GM10248 (cell line): ENCODE measurements at regions not wholly inside any gene's neighbourhood (a gene's known extent, or its start where the extent isn't known, plus 50 kb on each side); places are given as distances from the start of the nearest gene placed in this dataset.

ENCODE experiments used
- CTCF ChIA-PET: fragments of 300-600 bp; sonication (Branson Sonifier 250); formaldehyde crosslinking; extraction: SDS; loops from one replicate; lab custom pipeline; 2021; ENCODE audit warnings: antibody characterized with exemption; lab: Yijun Ruan, JAX
- POLR2A ChIA-PET: fragments of 350-650 bp; sonication (Branson Sonifier 250); formaldehyde crosslinking; extraction: SDS; loops from one replicate; lab custom pipeline; 2020; ENCODE audit warnings: antibody characterized with exemption; lab: Yijun Ruan, JAX
- DNase-seq: peaks from one replicate; pipeline ENCODE4 v3.0.0; 2012; ENCODE audit errors: extremely low spot score
- TF ChIP-seq, protein P1 (sequence below): IDR thresholded peaks from 2 replicates; pipeline ENCODE4 v1.5.1; 2012; ENCODE audit warnings: mild to moderate bottlenecking, low read depth; ENCODE audit errors: extremely low read depth, missing control alignments, control extremely low read depth

DNA sequence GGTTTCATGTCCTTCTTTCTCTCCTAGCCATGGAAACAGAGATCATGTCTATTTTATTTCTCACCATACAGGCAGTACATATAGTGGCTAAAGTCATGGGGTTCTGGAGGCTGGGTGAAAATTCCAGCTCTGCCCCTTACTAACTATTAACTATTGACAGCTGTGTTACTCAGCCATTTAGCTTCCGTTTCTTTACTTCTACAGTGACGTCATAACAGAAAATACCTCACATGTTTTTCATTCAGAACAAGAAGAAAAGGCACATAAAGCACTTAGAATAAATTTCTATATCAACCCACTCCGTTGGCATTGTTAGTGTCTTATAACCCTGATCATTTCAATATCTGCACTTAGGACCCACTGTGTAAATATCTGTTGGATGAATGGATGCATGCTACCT is 1506.9 kb upstream of the TMEM132C start:
- ChIA-PET CTCF (interaction anchor here (1.2 kb wide), 1 partner anchor 12 kb away, joined by 8 read pairs; no protein-coding TSS in a partner anchor), POLR2A (no interaction called here)
- DNase-seq, result no peak
- TF ChIP-seq, protein P1, sequence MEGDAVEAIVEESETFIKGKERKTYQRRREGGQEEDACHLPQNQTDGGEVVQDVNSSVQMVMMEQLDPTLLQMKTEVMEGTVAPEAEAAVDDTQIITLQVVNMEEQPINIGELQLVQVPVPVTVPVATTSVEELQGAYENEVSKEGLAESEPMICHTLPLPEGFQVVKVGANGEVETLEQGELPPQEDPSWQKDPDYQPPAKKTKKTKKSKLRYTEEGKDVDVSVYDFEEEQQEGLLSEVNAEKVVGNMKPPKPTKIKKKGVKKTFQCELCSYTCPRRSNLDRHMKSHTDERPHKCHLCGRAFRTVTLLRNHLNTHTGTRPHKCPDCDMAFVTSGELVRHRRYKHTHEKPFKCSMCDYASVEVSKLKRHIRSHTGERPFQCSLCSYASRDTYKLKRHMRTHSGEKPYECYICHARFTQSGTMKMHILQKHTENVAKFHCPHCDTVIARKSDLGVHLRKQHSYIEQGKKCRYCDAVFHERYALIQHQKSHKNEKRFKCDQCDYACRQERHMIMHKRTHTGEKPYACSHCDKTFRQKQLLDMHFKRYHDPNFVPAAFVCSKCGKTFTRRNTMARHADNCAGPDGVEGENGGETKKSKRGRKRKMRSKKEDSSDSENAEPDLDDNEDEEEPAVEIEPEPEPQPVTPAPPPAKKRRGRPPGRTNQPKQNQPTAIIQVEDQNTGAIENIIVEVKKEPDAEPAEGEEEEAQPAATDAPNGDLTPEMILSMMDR, result no peak

DNA sequence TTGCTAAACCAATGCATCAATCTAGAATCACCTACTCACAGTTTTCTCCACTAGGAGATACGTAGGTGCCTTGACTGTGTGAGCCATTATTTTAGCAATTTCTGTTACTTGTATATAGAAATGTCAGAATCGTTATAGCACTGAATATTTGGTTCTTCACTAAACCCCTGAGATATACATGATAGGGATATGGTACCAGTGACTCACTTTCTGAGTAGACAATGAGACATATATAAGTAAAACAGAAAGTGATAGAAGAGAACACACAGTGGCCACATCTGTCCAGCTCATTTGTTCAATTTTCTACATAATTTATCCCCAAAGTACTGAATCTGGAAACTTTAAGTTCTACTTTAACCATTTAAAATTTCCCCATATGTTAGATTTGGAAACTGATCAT is 1505.5 kb upstream of the TMEM132C start:
- CTCF ChIA-PET, result interaction anchor here (1.0 kb wide), 1 partner anchor 14 kb away, joined by 3 read pairs; no protein-coding TSS in a partner anchor
- TF ChIP-seq, protein P1, result no peak
- DNase-seq, result no peak
- POLR2A ChIA-PET, result no interaction called here

DNA sequence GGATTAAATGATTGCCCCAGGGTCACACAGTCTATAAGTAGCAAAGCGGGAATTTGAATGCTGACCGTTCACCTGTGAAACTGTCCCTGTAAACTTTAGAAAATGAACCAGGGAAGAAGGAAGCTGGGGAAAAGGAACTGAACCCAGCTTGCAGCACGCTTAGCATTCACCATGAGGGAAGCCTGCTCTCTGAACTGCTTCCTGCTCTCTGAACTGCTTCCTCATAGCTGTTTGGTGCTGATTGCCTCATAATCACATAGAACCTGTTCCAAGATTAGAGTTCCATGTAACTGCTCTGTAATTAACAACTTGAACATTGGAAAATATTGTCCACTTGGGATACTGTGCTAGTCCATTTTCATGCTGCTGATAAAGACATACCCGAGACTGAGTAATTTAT is 1504.8 kb upstream of the TMEM132C start:
- POLR2A ChIA-PET, result no interaction called here

DNA sequence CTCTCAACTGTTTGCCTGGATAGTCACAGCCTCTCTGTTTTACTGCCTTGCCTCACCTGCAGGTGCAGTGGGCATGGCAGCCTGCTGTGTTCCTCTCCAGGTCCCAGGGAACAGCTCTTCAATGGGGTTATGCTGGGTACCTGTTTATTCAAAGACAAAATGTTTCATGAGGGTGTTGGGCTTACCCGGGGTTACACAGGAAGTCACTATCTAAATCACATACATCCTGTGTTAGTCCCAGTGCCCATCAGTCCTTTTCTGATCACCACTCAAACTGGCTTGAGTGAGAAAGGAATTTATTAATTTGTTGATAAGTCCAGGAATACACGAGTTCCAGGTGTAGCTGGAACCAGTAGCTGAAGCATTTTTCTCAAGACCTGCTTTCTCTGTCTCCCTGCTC is 1503.6 kb upstream of the TMEM132C start:
- ChIA-PET POLR2A (no interaction called here), CTCF (interaction anchor here (1.7 kb wide), 1 partner anchor 15 kb away, joined by 5 read pairs; no protein-coding TSS in a partner anchor)
- no peak for DNase-seq
- TF ChIP-seq, protein P1, result no peak

More for the DNA sequence above, 1504.8 kb upstream of the TMEM132C start:
- CTCF ChIA-PET, result interaction anchor here (1.7 kb wide), 1 partner anchor 14 kb away, joined by 5 read pairs; no protein-coding TSS in a partner anchor
- TF ChIP-seq, protein P1, result no peak
- no peak for DNase-seq

DNA sequence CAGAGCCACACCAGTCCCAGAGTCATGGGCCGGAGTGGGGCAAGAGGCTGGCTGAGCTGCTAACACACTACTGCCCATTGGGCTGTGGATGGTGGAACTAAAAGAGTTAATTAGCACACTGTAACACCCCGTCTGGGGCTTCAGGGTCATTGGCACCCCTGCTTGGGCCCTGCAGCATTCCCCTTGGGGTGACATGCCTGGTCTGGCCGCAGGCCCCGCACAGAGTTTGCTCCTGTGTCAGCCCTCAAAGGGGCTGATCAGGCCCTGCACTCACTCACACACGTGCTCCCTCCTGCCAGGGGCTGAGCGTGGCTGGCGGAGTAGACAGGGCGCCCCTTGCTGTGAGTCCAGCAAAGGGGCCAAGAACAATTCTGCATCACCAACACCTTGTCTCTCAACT is 1499.6 kb upstream of the TMEM132C start:
- no peak for DNase-seq
- ChIA-PET POLR2A (no interaction called here), CTCF (interaction anchor here (2.9 kb wide), 1 partner anchor 19 kb away, joined by 9 read pairs; no protein-coding TSS in a partner anchor)
- TF ChIP-seq, protein P1, result no peak

DNA sequence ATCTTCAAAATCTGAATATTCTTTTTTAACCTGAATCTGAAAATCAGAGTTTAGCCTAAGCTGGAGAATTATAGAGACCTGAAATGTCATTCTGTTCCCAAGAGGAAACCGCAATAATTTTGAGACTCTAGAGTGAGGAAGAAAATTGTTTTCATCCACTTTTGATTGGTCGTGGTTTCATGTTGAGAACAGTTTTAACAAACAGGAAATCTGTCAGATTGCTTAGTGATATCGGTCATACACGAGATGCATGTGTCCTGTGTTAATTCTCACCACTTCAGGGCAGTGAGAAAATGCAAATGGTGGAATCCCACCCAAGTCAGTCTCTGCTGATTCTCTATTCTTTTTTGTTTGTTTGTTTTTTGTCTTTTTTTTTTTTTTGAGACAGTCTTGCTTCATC is 1498.5 kb upstream of the TMEM132C start:
- ChIA-PET CTCF (interaction anchor here (2.9 kb wide), 1 partner anchor 20 kb away, joined by 9 read pairs; no protein-coding TSS in a partner anchor), POLR2A (no interaction called here)
- DNase-seq, result no peak
- TF ChIP-seq, protein P1, result no peak
